GM12873 (cell line): ENCODE measurements at regions not wholly inside any gene's neighbourhood (a gene's known extent, or its start where the extent isn't known, plus 50 kb on each side); places are given as distances from the start of the nearest gene placed in this dataset.

Experiments
- CTCF ChIP-seq: IDR thresholded peaks from 2 replicates; pipeline ENCODE4 v1.5.1; 2012; ENCODE audit warnings: low read depth, mild to moderate bottlenecking, moderate library complexity, low read length, control low read depth; ENCODE audit not compliant: insufficient read depth; ENCODE audit errors: missing control alignments

GRCh38 chr18:67919316-67919715 is 402.8 kb upstream of the DSEL start:
- no peak for TF ChIP-seq CTCF

DNA sequence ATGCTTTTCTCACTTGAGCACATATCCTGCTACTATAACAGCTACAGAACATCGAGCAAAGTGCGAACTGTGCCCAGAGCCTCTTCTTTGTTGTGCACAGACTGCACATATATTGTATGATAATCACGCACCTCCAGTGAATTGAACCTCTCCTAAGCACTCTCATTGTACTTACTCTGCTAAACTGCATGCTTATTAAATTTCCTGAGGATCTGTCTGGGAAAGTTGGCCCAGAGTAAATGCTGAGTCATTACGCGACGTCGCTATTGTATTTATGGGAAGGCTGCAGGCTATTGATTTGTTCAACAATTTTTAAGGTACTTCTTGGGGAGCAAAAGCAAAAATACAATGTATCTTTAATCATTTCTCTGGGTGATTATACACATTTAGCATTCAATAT is 399.6 kb upstream of the DSEL start:
- TF ChIP-seq CTCF = no peak

DNA sequence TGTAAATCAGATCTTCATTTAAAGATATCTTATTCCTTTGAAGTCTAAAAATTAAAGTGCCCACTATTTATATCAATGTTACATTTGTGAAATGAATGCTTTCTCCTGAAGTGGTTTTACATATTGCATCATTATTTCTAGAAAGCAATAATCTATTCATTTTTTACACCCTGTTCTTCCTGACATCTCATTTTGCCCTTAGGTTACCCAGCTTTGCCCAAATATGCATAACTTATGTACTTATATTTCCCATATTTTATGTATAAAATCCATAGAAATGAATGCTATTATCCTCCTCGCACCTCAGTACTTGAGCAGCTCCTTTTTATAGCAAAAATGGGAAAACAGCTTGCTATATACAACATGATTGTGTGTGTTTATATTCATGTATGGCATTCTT is 396.5 kb upstream of the DSEL start:
- no peak for TF ChIP-seq CTCF

GRCh38 chr18:67901573-67901972 is 385.1 kb upstream of the DSEL start:
- no peak for TF ChIP-seq CTCF

DNA sequence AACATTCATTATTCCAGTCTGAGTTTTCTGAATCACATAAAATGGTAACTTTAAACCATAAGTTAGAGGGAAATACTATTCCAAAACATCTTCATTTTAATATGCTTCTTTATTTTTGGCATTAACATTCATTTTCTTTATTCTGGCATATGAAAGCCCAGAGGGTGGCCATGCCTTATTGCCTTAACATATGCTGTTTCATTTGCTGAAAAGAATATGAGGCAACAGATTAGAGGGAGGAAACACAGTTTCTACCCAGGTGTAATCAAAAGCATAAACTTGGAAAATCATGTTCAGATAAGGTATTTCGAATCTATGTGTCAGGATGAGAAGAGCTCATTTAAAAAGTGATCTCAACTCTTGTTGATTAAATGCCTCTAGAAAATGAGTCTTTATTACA is 379.9 kb upstream of the DSEL start:
- no peak for TF ChIP-seq CTCF

GRCh38 chr18:67893916-67894315 is 377.4 kb upstream of the DSEL start:
- TF ChIP-seq CTCF = no peak

GRCh38 chr18:67876871-67877270 is 360.4 kb upstream of the DSEL start:
- no peak for TF ChIP-seq CTCF

GRCh38 chr18:67875944-67876343 is 359.4 kb upstream of the DSEL start:
- TF ChIP-seq CTCF = no peak
